Motor neuron (in vitro differentiated cells): ENCODE measurements at regions not wholly inside any gene's neighbourhood (a gene's known extent, or its start where the extent isn't known, plus 50 kb on each side); places are given as distances from the start of the nearest gene placed in this dataset.

Source experiments
- ATAC-seq, 8 experiments: fragments of 200-7000 bp; cut with Tn5 transposase; replicated peaks in 6 of 8; 2 replicates each; pipeline ENCODE4 v1.8.0; 2021; ENCODE audit warnings: mild to moderate bottlenecking in 8 of 8, moderate library complexity in 8 of 8
- H3K27ac ChIP-seq, 2 donors: fragments of 250-450 bp; sonication (Bioruptor Pico); 2 replicates each; pipeline ENCODE4 v1.9.0; 2021; ENCODE audit warnings: antibody characterized with exemption in 2 of 2, mild to moderate bottlenecking in 2 of 2, moderate library complexity in 1 of 2
- H3K4me1 ChIP-seq, 2 donors: fragments of 250-450 bp; sonication (Bioruptor Pico); replicated peaks in 1 of 2; 2 replicates each; pipeline ENCODE4 v1.6.1; 2021; ENCODE audit warnings: antibody characterized with exemption in 2 of 2, mild to moderate bottlenecking in 2 of 2, moderate library complexity in 1 of 2
- H3K4me3 ChIP-seq, 5 donors: fragments of 250-450 bp; sonication (Bioruptor Pico); 2 replicates each; pipeline ENCODE4 v1.9.0; 2021; ENCODE audit warnings: antibody characterized with exemption in 5 of 5, mild to moderate bottlenecking in 5 of 5, moderate library complexity in 4 of 5
- WGBS, 10 experiments: fragments of 450-650 bp; shearing (Covaris generic); methylation state at CpG; one replicate each; pipeline ENCODE4 v1.0.0; 2022; 5-methylcytosine and 5-hydroxymethylcytosine counted together
- in situ Hi-C, 9 experiments: fragments of 400-800 bp; cut with MboI; loops; one replicate each; pipeline ENCODE4 v1.15.0; 2021; ENCODE audit warnings: low sequenced_read_pairs in 9 of 9, low pct_unique_long_range_greater_than_20kb in 2 of 9; ENCODE audit not compliant: unreplicated experiment in 9 of 9

DNA sequence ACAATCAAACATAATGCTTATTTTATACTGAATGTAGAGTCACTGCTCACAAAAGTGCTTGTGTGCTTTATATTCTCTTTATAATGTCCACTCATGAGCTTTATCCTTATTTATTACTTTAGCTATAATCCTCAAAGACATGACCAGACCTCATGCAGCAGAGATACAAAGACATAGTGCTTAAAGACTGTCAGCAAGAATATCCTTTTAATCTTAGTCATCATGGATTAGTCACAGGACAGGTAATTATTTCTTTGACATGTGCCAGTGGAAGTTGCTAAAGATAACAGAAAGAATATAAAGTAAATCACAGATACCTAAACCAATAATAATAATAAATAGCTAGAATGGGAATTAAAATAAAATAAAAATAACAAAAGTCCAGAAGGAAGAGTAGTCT is 707.5 kb downstream of the BCL11B start:
- in situ Hi-C loops = no loop called here
- peaks cover 16 to 20% of the 10 kb centered on the region in 2 donors for H3K4me1 ChIP-seq

DNA sequence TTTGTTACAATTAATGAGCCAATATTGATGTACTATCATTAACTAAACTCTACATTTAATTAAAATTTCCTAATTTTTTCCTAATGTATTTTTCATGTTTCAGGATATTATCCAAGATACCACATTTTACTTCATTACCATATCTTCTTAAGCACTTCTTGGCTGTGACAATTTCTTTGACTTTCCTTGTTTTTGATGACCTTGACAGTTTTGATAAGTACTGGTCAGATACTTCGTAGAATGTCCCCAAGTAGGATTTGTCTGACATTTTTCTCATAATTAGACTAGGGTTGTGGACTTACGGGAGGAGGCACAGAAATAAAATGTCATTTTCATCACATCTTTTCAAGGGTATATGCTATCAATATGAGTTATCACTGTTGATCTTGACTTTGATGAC is 700.9 kb downstream of the BCL11B start:
- Histone ChIP-seq H3K4me3 (no peak overlapping the region), H3K4me1 (no peaks in the 10 kb centered on the region), H3K27ac (no peak overlapping the region)
- in situ Hi-C loops = no loop called here
- 10 to 100% (median 60%) methylated on average over 1 to 2 of the region's 2 CpGs; no CpG with 5 or more reads in 1 of the 10 experiments for WGBS, 10 experiments
- ATAC-seq = no peak

More for the DNA sequence above, 707.5 kb downstream of the BCL11B start:
- no peak overlapping the region for H3K27ac ChIP-seq
- no peak overlapping the region for H3K4me3 ChIP-seq
- peak in 4 of 8 experiments; percentile 12 to 72 (median 38) for ATAC-seq

- no peak overlapping the region for H3K27ac ChIP-seq
- WGBS, 10 experiments = 0 to 100% (median 61%) methylated on average over 1 to 2 of the region's 2 CpGs; no CpG with 5 or more reads in 4 of the 10 experiments
- H3K4me1 ChIP-seq = no peaks in the 10 kb centered on the region
- in situ Hi-C loops = no loop called here
- no peak overlapping the region for H3K4me3 ChIP-seq
- ATAC-seq = peak in 3 of 8 experiments; percentile 17 to 79 (median 41)
Measured at GRCh38 chr14:98573082-98573481, 698.9 kb downstream of the BCL11B start.

- WGBS, 10 experiments = 20 to 100% (median 90%) methylated on average over 1 to 2 of the region's 2 CpGs; no CpG with 5 or more reads in 4 of the 10 experiments
- ATAC-seq = no peak
- in situ Hi-C loops = no loop called here
- Histone ChIP-seq H3K4me3 (no peak overlapping the region), H3K4me1 (no peaks in the 10 kb centered on the region), H3K27ac (no peak overlapping the region)
Measured at GRCh38 chr14:98576463-98576862, 695.5 kb downstream of the BCL11B start.

GRCh38 chr14:98578204-98578603 is 693.8 kb downstream of the BCL11B start:
- ATAC-seq = no peak
- in situ Hi-C loops = no loop called here
- no peak overlapping the region for H3K4me3 ChIP-seq
- no peak overlapping the region for H3K27ac ChIP-seq
- WGBS, 10 experiments = 0 to 83% (median 42%) methylated on average over 2 of the region's 2 CpGs; no CpG with 5 or more reads in 1 of the 10 experiments
- H3K4me1 ChIP-seq = no peaks in the 10 kb centered on the region

DNA sequence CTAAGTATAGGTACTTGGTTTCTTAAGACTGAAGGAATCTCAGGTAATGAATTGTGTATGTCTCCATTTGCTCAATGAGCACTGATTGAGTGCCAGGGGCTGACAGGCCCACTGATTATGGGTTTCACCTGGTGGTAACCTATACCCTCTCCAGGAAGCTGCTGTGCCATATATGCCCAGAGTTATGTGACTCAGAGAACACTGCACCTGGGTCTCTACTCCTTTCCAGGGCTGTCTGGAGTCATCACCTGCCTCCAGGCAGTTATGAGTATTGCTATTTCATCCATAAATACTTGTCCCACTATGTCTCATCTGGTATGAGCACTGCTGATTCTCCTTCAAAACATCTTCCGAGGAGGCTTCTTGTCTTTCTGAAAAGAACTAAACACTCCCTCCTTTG is 692.9 kb downstream of the BCL11B start:
- 17 to 100% (median 95%) methylated on average over 1 of the region's 1 CpG; no CpG with 5 or more reads in 6 of the 10 experiments for WGBS, 10 experiments
- Histone ChIP-seq H3K4me1 (no peaks in the 10 kb centered on the region), H3K27ac (no peak overlapping the region), H3K4me3 (no peak overlapping the region)
- in situ Hi-C loops = no loop called here
- no peak for ATAC-seq

- no peak overlapping the region for H3K4me3 ChIP-seq
- WGBS, 10 experiments = 0 to 60% (median 13%) methylated on average over 1 to 3 of the region's 3 CpGs; no CpG with 5 or more reads in 1 of the 10 experiments
- no peak overlapping the region for H3K27ac ChIP-seq
- in situ Hi-C loops = no loop called here
- no peak for ATAC-seq
- H3K4me1 ChIP-seq = no peaks in the 10 kb centered on the region
Measured at GRCh38 chr14:98580131-98580678, 691.8 kb downstream of the BCL11B start.

GRCh38 chr14:98582276-98582675 is 689.7 kb downstream of the BCL11B start:
- in situ Hi-C loops = no loop called here
- Histone ChIP-seq H3K4me3 (no peak overlapping the region), H3K4me1 (no peaks in the 10 kb centered on the region), H3K27ac (no peak overlapping the region)
- 0 to 81% (median 51%) methylated on average over 1 to 7 of the region's 7 CpGs for WGBS, 10 experiments
- ATAC-seq = no peak

- Histone ChIP-seq H3K4me3 (no peak overlapping the region), H3K27ac (no peak overlapping the region), H3K4me1 (peaks cover 14 to 16% of the 10 kb centered on the region in 2 donors)
- WGBS, 10 experiments = 0 to 94% (median 45%) methylated on average over 1 to 6 of the region's 6 CpGs; no CpG with 5 or more reads in 2 of the 10 experiments
- in situ Hi-C loops = no loop called here
- ATAC-seq = no peak
Measured at GRCh38 chr14:98591161-98591560, 680.8 kb downstream of the BCL11B start.

GRCh38 chr14:98592611-98593170 is 679.3 kb downstream of the BCL11B start:
- in situ Hi-C loops = no loop called here
- 60 to 97% (median 86%) methylated on average over 2 to 8 of the region's 21 CpGs; no CpG with 5 or more reads in 5 of the 10 experiments for WGBS, 10 experiments
- peak in 2 of 8 experiments; percentile 31 to 40 for ATAC-seq
- H3K27ac ChIP-seq = no peak overlapping the region
- H3K4me3 ChIP-seq = no peak overlapping the region
- H3K4me1 ChIP-seq = peaks cover 14 to 16% of the 10 kb centered on the region in 2 donors

DNA sequence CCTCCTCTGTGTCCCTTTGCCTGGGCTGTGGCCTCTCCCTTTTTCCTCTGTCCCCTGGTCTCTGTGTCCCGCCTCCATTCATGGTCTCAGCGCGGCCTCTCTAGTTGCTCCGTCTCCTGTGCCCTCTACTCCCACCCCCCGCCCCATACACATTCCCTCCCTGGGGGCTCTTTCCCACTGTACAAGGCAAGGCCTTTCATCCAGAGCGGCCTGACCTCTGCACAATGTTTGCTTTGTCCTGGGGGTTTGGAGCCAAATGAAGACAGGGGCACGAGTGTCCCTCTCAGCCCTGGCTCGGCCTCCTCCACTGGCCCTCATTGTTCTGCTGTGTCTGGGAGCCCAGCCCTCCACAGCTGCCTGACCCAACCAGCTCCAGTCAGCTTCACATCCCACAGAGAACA is 678.6 kb downstream of the BCL11B start:
- peak in 5 of 8 experiments; percentile 72 to 94 (median 93) for ATAC-seq
- no peak overlapping the region for H3K4me3 ChIP-seq
- 20% methylated on average over 1 of the region's 8 CpGs; no CpG with 5 or more reads in 9 of the 10 experiments for WGBS, 10 experiments

DNA sequence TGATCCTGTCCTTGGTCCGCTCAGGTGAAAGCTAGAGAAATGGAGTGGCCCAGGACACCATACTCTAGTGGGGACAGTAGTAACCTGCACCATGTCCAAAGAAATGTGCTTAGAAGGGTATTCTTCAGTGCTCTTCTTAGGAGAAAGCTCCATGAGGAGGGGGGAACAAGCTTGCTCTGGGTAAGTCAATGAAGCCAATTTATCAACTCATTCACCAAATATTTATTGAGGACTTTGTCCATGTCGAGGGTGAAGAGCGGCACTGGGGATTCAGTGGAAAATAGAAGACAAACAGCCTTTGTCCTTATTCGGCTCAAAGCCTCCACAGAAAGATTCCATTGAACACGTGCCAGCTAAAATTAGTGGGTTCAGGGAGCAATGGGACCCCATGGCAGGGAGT is 677.8 kb downstream of the BCL11B start:
- WGBS, 10 experiments = 27 to 80% (median 56%) methylated on average over 1 to 5 of the region's 5 CpGs; no CpG with 5 or more reads in 3 of the 10 experiments
- H3K4me3 ChIP-seq = no peak overlapping the region
- peaks cover 14 to 16% of the 10 kb centered on the region in 2 donors for H3K4me1 ChIP-seq
- H3K27ac ChIP-seq = no peak overlapping the region
- no peak for ATAC-seq
- in situ Hi-C loops = no loop called here

More for the DNA sequence above, 678.6 kb downstream of the BCL11B start:
- peak overlapping the region in 1 of 2 donors; percentile 29 for H3K27ac ChIP-seq
- in situ Hi-C loops = no loop called here
- peaks cover 14 to 16% of the 10 kb centered on the region in 2 donors for H3K4me1 ChIP-seq

DNA sequence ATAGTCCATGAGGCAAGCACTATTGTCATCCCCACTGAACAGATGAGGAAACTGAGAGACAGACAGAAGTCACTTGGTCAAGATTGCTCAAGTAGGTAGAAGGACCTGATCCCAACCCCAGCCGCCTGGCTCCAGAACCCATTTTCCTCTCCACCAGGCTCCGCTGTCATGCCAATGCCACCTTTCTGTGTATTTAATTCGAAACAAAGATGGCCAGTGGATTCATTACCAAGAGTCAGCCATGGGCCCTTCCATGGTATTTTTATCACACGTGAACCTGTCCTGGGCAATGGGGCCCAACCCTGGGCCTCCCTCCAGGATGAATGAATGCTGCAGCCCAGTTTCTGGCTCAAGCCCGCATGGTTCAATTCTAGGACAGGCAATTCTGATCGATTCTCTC is 673.4 kb downstream of the BCL11B start:
- Histone ChIP-seq H3K27ac (no peak overlapping the region), H3K4me1 (peaks cover 6 to 8% of the 10 kb centered on the region in 2 donors), H3K4me3 (no peak overlapping the region)
- 50 to 100% (median 93%) methylated on average over 1 to 5 of the region's 6 CpGs; no CpG with 5 or more reads in 4 of the 10 experiments for WGBS, 10 experiments
- in situ Hi-C loops = no loop called here
- no peak for ATAC-seq

- no peak for ATAC-seq
- no peak overlapping the region for H3K27ac ChIP-seq
- H3K4me3 ChIP-seq = no peak overlapping the region
- in situ Hi-C loops = no loop called here
- WGBS, 10 experiments = 7 to 87% (median 40%) methylated on average over 1 to 5 of the region's 5 CpGs; no CpG with 5 or more reads in 3 of the 10 experiments
- peaks cover under 1 to 3% of the 10 kb centered on the region in 2 donors for H3K4me1 ChIP-seq
Measured at GRCh38 chr14:98599082-98599481, 672.9 kb downstream of the BCL11B start.
